ENCODE measurements at regions not wholly inside any gene's neighbourhood (a gene's known extent, or its start where the extent isn't known, plus 50 kb on each side); places are given as distances from the start of the nearest gene placed in this dataset.

DNA sequence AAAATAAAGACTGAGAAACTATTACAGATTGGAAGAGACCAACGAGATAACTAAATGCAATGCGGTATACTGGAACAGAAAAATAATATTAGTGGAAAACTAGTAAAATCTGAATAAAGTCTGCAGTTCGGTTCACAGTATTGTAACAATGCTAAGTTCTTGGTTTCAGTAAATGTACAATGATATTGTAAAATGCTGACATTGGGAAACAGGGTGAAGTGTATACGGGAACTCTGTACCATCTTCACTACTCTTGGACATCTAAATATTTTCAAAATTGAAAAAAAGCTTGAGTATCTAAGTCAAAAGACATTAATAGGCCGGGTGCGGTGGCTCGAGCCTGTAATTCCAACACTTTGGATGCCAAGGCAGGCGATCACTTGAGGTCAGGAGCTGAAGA is 120.9 kb upstream of the KCNMB2 start:
- H3K27me3 ChIP-seq (ENCODE audit: control insufficient read depth in 1 of 2, insufficient read depth in 2 of 2, low read length in 2 of 2) = no peaks in the 10 kb centered on the region
- H3K4me3 ChIP-seq (ENCODE audit: low read length in 2 of 2) = no peak overlapping the region
- H3K36me3 ChIP-seq (ENCODE audit: control insufficient read depth in 2 of 2, insufficient read depth in 2 of 2, low read length in 2 of 2) = no peaks in the 10 kb centered on the region
- H3K27ac ChIP-seq (ENCODE audit: low read length) = no peak overlapping the region
- no peaks in the 10 kb centered on the region for H3K4me1 ChIP-seq (ENCODE audit: control insufficient read depth, insufficient read depth, low read length)
- no peaks in the 10 kb centered on the region for H3K9me3 ChIP-seq (ENCODE audit: control insufficient read depth in 2 of 2, low read length in 2 of 2)
- H3K9ac ChIP-seq (ENCODE audit: low read length in 2 of 2) = no peak overlapping the region

DNA sequence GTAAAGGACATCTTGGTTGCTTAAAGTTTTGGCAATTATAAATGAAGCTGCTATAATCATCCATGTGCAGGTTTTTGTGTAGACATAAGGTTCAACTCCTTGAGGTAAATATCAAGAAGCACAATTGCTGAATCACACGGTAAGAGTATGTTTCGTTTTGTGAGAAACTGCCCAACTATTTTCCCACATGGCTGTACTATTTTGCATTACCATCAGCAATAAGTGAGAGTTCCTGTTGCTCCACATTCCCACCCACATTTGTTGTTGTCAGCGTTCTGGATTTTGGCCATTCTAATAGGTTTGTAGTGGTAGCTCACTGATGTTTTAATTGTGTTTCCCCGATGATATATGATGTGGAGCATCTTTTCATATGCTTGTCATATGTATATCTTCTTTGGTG is 118.5 kb upstream of the KCNMB2 start:
- Histone ChIP-seq H3K4me1 (ENCODE audit: control insufficient read depth, insufficient read depth, low read length) (no peaks in the 10 kb centered on the region), H3K9ac (ENCODE audit: low read length in 2 of 2) (no peak overlapping the region), H3K27ac (ENCODE audit: low read length) (no peak overlapping the region), H3K27me3 (ENCODE audit: control insufficient read depth in 1 of 2, insufficient read depth in 2 of 2, low read length in 2 of 2) (no peaks in the 10 kb centered on the region), H3K36me3 (ENCODE audit: control insufficient read depth in 2 of 2, insufficient read depth in 2 of 2, low read length in 2 of 2) (no peaks in the 10 kb centered on the region), H3K4me3 (ENCODE audit: low read length in 2 of 2) (no peak overlapping the region), H3K9me3 (ENCODE audit: control insufficient read depth in 2 of 2, low read length in 2 of 2) (no peaks in the 10 kb centered on the region)

DNA sequence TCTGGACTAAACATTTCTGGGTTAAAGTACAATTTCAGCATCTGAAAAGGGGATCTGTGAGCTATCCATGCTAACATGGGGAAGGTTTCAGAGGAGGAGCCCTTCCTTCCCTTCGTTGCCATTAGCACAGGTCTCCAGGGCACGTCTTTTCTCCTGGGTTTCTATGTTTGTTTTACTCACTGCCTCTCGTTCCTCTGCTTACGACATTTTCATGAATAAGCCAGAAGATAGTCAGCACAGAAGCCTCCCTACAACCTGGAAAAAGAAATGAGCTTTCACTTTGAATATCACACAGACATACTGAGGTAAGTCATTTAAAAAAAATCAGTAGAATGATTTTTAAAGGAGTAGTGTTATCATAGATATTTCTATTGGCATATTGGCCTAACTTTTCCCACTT is 117.2 kb upstream of the KCNMB2 start:
- Histone ChIP-seq H3K4me1 (ENCODE audit: control insufficient read depth, insufficient read depth, low read length) (no peaks in the 10 kb centered on the region), H3K9me3 (ENCODE audit: control insufficient read depth in 2 of 2, low read length in 2 of 2) (no peaks in the 10 kb centered on the region), H3K4me3 (ENCODE audit: low read length in 2 of 2) (peak overlapping the region in 1 of 2 donors; percentile 26), H3K36me3 (ENCODE audit: control insufficient read depth in 2 of 2, insufficient read depth in 2 of 2, low read length in 2 of 2) (no peaks in the 10 kb centered on the region), H3K27ac (ENCODE audit: low read length) (no peak overlapping the region), H3K27me3 (ENCODE audit: control insufficient read depth in 1 of 2, insufficient read depth in 2 of 2, low read length in 2 of 2) (no peaks in the 10 kb centered on the region), H3K9ac (ENCODE audit: low read length in 2 of 2) (peak overlapping the region in 1 of 2 donors; percentile 31)

DNA sequence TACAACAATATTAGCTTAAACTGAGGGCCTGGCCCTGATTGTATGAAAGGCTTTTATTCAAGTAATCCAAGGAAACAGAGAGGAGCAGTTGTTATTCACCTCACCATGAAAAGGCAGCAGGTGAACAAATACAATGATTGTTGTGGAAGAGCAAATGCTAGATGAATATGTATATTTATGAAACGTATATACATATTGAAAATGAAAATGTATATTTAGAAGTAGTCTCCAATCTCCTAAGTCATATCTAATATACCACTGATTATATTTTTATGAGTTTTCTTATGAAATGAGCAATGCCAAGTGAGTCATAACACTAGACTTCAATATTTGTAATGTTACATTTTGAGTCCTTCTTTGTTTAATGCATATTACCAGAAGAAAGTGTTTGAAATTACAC is 116.2 kb upstream of the KCNMB2 start:
- Histone ChIP-seq H3K4me3 (ENCODE audit: low read length in 2 of 2) (no peak overlapping the region), H3K9ac (ENCODE audit: low read length in 2 of 2) (no peak overlapping the region), H3K27ac (ENCODE audit: low read length) (no peak overlapping the region)

DNA sequence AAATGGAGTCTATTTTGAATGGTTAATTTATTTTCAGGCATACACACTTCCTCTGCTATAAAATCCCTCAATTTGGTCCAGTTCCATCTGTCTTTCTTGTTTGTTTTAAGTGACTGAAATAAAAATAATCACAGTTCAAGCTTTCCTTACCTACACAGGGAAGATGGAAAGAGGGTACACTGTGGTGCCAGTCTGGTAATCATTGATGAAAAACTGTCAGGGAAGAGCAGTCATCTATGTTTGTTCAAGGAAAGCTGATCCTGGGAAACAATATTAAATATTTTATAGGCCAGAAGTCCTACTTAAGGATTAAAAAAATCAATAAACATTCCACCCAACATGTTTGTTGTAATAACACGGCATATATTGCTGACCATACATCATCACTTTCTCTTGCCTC is 115.2 kb upstream of the KCNMB2 start:
- H3K9ac ChIP-seq (ENCODE audit: low read length in 2 of 2) = no peak overlapping the region
- H3K4me3 ChIP-seq (ENCODE audit: low read length in 2 of 2) = no peak overlapping the region
- H3K9me3 ChIP-seq (ENCODE audit: control insufficient read depth in 2 of 2, low read length in 2 of 2) = no peaks in the 10 kb centered on the region
- no peaks in the 10 kb centered on the region for H3K27me3 ChIP-seq (ENCODE audit: control insufficient read depth in 1 of 2, insufficient read depth in 2 of 2, low read length in 2 of 2)
- no peak overlapping the region for H3K27ac ChIP-seq (ENCODE audit: low read length)
- H3K36me3 ChIP-seq (ENCODE audit: control insufficient read depth in 2 of 2, insufficient read depth in 2 of 2, low read length in 2 of 2) = no peaks in the 10 kb centered on the region
- H3K4me1 ChIP-seq (ENCODE audit: control insufficient read depth, insufficient read depth, low read length) = no peaks in the 10 kb centered on the region

More for the DNA sequence above, 116.2 kb upstream of the KCNMB2 start:
- H3K4me1 ChIP-seq (ENCODE audit: control insufficient read depth, insufficient read depth, low read length) = no peaks in the 10 kb centered on the region
- H3K27me3 ChIP-seq (ENCODE audit: control insufficient read depth in 1 of 2, insufficient read depth in 2 of 2, low read length in 2 of 2) = no peaks in the 10 kb centered on the region
- H3K9me3 ChIP-seq (ENCODE audit: control insufficient read depth in 2 of 2, low read length in 2 of 2) = no peaks in the 10 kb centered on the region
- H3K36me3 ChIP-seq (ENCODE audit: control insufficient read depth in 2 of 2, insufficient read depth in 2 of 2, low read length in 2 of 2) = no peaks in the 10 kb centered on the region

DNA sequence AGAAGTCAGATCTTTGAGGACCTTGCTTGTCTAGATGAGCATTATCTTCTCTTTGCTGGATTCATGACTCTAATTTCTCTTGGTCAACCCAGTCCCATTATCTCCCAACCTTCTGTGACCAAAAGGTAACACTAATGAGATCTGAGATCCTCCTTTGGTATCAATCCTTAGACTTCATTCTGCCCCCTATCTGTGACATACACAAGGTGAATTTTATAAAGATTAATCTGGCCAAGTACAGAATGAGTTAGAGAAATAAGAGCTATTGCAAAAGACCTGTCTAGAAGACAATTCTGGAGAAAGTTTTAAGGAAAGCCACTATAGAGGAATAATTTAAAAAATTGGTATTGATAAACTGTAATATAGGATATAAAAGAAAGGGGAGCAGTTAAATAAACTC is 113.8 kb upstream of the KCNMB2 start:
- Histone ChIP-seq H3K36me3 (ENCODE audit: control insufficient read depth in 2 of 2, insufficient read depth in 2 of 2, low read length in 2 of 2) (no peaks in the 10 kb centered on the region), H3K27ac (ENCODE audit: low read length) (no peak overlapping the region), H3K4me1 (ENCODE audit: control insufficient read depth, insufficient read depth, low read length) (no peaks in the 10 kb centered on the region), H3K4me3 (ENCODE audit: low read length in 2 of 2) (no peak overlapping the region), H3K9me3 (ENCODE audit: control insufficient read depth in 2 of 2, low read length in 2 of 2) (no peaks in the 10 kb centered on the region), H3K27me3 (ENCODE audit: control insufficient read depth in 1 of 2, insufficient read depth in 2 of 2, low read length in 2 of 2) (no peaks in the 10 kb centered on the region), H3K9ac (ENCODE audit: low read length in 2 of 2) (no peak overlapping the region)

DNA sequence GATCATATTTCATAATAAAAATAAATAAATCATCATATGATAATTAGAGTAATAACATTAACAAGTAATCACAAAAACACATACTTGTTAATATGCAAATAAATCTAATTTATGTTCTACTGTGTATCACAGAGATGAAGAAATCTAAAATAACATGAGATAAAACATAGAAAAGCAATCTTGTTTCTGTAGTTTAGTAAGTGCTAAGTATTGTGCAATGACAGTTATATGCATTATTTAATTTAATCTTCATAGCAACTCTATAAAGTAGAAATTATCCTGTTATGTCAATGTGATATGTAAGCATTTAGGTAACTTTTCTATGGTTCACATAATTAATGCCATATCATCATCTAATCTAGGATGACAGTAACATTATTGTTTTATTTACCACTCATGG is 108.2 kb upstream of the KCNMB2 start:
- Histone ChIP-seq H3K9ac (ENCODE audit: low read length in 2 of 2) (no peak overlapping the region), H3K27ac (ENCODE audit: low read length) (no peak overlapping the region), H3K9me3 (ENCODE audit: control insufficient read depth in 2 of 2, low read length in 2 of 2) (no peaks in the 10 kb centered on the region), H3K27me3 (ENCODE audit: control insufficient read depth in 1 of 2, insufficient read depth in 2 of 2, low read length in 2 of 2) (no peaks in the 10 kb centered on the region), H3K4me1 (ENCODE audit: control insufficient read depth, insufficient read depth, low read length) (no peaks in the 10 kb centered on the region), H3K36me3 (ENCODE audit: control insufficient read depth in 2 of 2, insufficient read depth in 2 of 2, low read length in 2 of 2) (no peaks in the 10 kb centered on the region), H3K4me3 (ENCODE audit: low read length in 2 of 2) (no peak overlapping the region)

DNA sequence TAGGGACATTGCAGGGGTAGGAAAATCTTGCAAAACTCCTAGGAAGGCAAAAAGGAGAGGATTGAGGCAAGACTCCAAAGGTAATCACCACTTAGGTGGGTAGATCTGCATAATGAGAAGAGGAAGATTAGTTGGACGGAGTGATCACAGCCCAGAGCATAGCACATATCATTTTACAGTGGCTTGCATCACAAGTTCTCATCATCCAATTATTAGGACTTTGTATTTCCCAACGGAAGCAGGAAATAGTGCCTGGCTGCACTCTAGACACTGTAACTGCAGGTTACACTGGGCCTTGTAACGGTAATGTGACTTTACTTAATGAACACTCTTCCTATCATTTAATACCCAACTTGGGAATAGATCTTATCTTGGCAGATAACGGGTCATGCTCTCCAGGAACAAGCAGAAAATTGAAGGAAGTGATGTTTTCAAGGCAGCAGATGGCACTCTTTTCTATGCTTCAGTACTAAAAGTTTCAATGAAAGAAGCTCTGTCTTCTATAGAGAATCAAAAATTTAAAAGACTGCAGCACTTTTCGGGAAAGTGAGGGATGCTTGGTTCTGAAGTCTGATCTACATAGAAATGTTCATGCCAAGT is 101.9 kb upstream of the KCNMB2 start:
- no peaks in the 10 kb centered on the region for H3K4me1 ChIP-seq (ENCODE audit: control insufficient read depth, insufficient read depth, low read length)
- H3K36me3 ChIP-seq (ENCODE audit: control insufficient read depth in 2 of 2, insufficient read depth in 2 of 2, low read length in 2 of 2) = no peaks in the 10 kb centered on the region
- H3K9ac ChIP-seq (ENCODE audit: low read length in 2 of 2) = no peak overlapping the region
- no peaks in the 10 kb centered on the region for H3K9me3 ChIP-seq (ENCODE audit: control insufficient read depth in 2 of 2, low read length in 2 of 2)
- no peak overlapping the region for H3K4me3 ChIP-seq (ENCODE audit: low read length in 2 of 2)
- H3K27me3 ChIP-seq (ENCODE audit: control insufficient read depth in 1 of 2, insufficient read depth in 2 of 2, low read length in 2 of 2) = no peaks in the 10 kb centered on the region
- no peak overlapping the region for H3K27ac ChIP-seq (ENCODE audit: low read length)

DNA sequence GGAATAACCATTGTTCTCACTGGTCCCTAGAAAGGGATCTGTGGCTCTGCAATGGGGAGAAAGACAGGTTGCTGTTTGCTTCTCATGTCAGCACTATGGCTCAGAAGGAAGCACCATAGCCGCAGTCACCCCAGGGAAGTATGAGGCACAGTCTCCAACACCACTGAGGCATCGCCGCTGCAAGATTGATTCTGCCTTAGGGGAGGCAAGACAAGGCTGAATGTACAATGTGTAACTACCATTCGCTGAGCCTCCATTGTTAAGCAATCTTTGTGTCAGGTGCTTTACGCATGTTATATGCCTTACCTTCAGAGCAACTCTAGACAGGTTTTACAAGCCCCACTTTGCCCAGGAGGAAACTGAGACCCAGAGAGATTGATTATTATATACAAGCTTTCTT is 100.7 kb upstream of the KCNMB2 start:
- no peak overlapping the region for H3K4me3 ChIP-seq (ENCODE audit: low read length in 2 of 2)
- H3K4me1 ChIP-seq (ENCODE audit: control insufficient read depth, insufficient read depth, low read length) = no peaks in the 10 kb centered on the region
- H3K27ac ChIP-seq (ENCODE audit: low read length) = no peak overlapping the region
- no peaks in the 10 kb centered on the region for H3K27me3 ChIP-seq (ENCODE audit: control insufficient read depth in 1 of 2, insufficient read depth in 2 of 2, low read length in 2 of 2)
- H3K9me3 ChIP-seq (ENCODE audit: control insufficient read depth in 2 of 2, low read length in 2 of 2) = no peaks in the 10 kb centered on the region
- H3K36me3 ChIP-seq (ENCODE audit: control insufficient read depth in 2 of 2, insufficient read depth in 2 of 2, low read length in 2 of 2) = no peaks in the 10 kb centered on the region
- H3K9ac ChIP-seq (ENCODE audit: low read length in 2 of 2) = no peak overlapping the region

DNA sequence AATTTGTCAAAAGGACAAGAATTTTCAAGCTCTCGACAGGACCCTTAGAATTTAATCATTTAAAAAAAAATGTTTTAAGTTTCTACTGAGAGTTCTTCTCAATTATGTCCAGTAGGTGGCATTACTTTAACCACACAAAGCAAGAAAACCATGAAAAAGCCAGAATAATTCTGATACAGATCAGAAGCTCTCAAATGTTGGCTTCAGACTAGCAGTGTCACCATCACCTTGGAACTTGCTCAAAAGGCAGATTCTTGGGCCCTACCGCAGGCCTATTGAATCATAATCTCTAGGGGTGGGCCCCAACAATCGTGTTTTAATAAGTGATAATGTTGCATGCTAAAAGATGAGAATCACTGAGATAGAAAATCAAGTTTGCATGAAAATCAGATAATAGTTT is 99.5 kb upstream of the KCNMB2 start:
- Histone ChIP-seq H3K27ac (ENCODE audit: low read length) (no peak overlapping the region), H3K36me3 (ENCODE audit: control insufficient read depth in 2 of 2, insufficient read depth in 2 of 2, low read length in 2 of 2) (no peaks in the 10 kb centered on the region), H3K27me3 (ENCODE audit: control insufficient read depth in 1 of 2, insufficient read depth in 2 of 2, low read length in 2 of 2) (no peaks in the 10 kb centered on the region), H3K9me3 (ENCODE audit: control insufficient read depth in 2 of 2, low read length in 2 of 2) (no peaks in the 10 kb centered on the region), H3K9ac (ENCODE audit: low read length in 2 of 2) (no peak overlapping the region), H3K4me3 (ENCODE audit: low read length in 2 of 2) (no peak overlapping the region), H3K4me1 (ENCODE audit: control insufficient read depth, insufficient read depth, low read length) (no peaks in the 10 kb centered on the region)

DNA sequence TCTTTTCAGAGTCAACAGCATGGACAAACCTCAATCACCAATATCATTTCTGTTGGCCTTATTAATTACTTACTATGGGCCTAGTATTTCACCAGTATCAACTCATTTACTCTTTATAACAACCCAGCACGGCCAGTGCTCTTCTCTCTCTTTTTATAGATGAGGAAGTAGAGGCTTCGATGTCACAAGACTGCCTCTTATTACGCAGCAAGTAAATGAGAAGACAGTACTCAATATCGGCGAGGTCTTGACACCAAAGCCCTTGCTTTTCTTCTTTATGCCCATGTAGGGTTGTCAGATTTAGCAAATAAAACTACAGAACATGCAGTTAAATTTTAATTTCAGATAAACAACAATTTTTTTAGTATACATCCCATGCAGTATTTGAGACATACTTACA is 99.0 kb upstream of the KCNMB2 start:
- H3K27me3 ChIP-seq (ENCODE audit: control insufficient read depth in 1 of 2, insufficient read depth in 2 of 2, low read length in 2 of 2) = no peaks in the 10 kb centered on the region
- no peaks in the 10 kb centered on the region for H3K36me3 ChIP-seq (ENCODE audit: control insufficient read depth in 2 of 2, insufficient read depth in 2 of 2, low read length in 2 of 2)
- no peak overlapping the region for H3K9ac ChIP-seq (ENCODE audit: low read length in 2 of 2)
- H3K4me3 ChIP-seq (ENCODE audit: low read length in 2 of 2) = no peak overlapping the region
- H3K4me1 ChIP-seq (ENCODE audit: control insufficient read depth, insufficient read depth, low read length) = no peaks in the 10 kb centered on the region
- no peaks in the 10 kb centered on the region for H3K9me3 ChIP-seq (ENCODE audit: control insufficient read depth in 2 of 2, low read length in 2 of 2)
- no peak overlapping the region for H3K27ac ChIP-seq (ENCODE audit: low read length)

Measured in stomach smooth muscle (tissue), 2 donors.